Left ventricle myocardium inferior (tissue), 1 donor: ENCODE measurements at regions not wholly inside any gene's neighbourhood (a gene's known extent, or its start where the extent isn't known, plus 50 kb on each side); places are given as distances from the start of the nearest gene placed in this dataset.

ENCODE experiments used
- DNase-seq: peaks from one replicate; pipeline ENCODE4 v3.0.0-alpha.2; 2020
- H3K27ac ChIP-seq: fragments of 200-600 bp; replicated peaks from 2 replicates; pipeline ENCODE4 v1.8.0; 2021
- H3K27me3 ChIP-seq: fragments of 200-600 bp; 2 replicates; pipeline ENCODE4 v1.8.0; 2021; ENCODE audit warnings: low read depth
- H3K36me3 ChIP-seq: fragments of 200-600 bp; 2 replicates; pipeline ENCODE4 v1.8.0; 2021
- H3K4me1 ChIP-seq: fragments of 200-600 bp; 2 replicates; pipeline ENCODE4 v1.8.0; 2021
- H3K4me3 ChIP-seq: fragments of 200-600 bp; 2 replicates; pipeline ENCODE4 v1.8.0; 2021; ENCODE audit warnings: mild to moderate bottlenecking, moderate library complexity
- H3K9me3 ChIP-seq: fragments of 200-600 bp; replicated peaks from 2 replicates; pipeline ENCODE4 v1.8.0; 2021
- CTCF ChIP-seq: fragments of 200-600 bp; IDR thresholded peaks from 2 replicates; pipeline ENCODE4 v1.8.0; 2021; ENCODE audit warnings: antibody characterized with exemption, mild to moderate bottlenecking, borderline replicate concordance
- intact Hi-C: fragments of 100-400 bp; cut with micrococcal nuclease; formaldehyde crosslinking; loops from one replicate; pipeline ENCODE4 v1.11.0; 2022
- donor health status: DM: no; HTN: yes; CAD: no; lungs with severe emphysema.

- no peak overlapping the region for H3K27ac ChIP-seq
- no peaks in the 10 kb centered on the region for H3K36me3 ChIP-seq
- DNase-seq: no peak
- peaks cover 25% of the 10 kb centered on the region for H3K4me1 ChIP-seq
- H3K4me3 ChIP-seq: no peak overlapping the region
- no peak for TF ChIP-seq CTCF
- intact Hi-C loops: no loop called here
- H3K9me3 ChIP-seq: no peaks in the 10 kb centered on the region
- H3K27me3 ChIP-seq: no peaks in the 10 kb centered on the region
These were observed 509.6 kb downstream of the MID1IP1 start for GRCh38 chrX:39310891-39311290.

GRCh38 chrX:39311646-39312045 is 510.4 kb downstream of the MID1IP1 start:
- Histone ChIP-seq H3K27me3 (no peaks in the 10 kb centered on the region), H3K36me3 (no peaks in the 10 kb centered on the region), H3K4me1 (peaks cover 25% of the 10 kb centered on the region), H3K9me3 (no peaks in the 10 kb centered on the region), H3K27ac (no peak overlapping the region), H3K4me3 (no peak overlapping the region)
- no peak for TF ChIP-seq CTCF
- intact Hi-C loops: no loop called here
- DNase-seq: no peak

GRCh38 chrX:39313146-39313545 is 511.9 kb downstream of the MID1IP1 start:
- Histone ChIP-seq H3K4me3 (no peak overlapping the region), H3K36me3 (no peaks in the 10 kb centered on the region), H3K9me3 (no peaks in the 10 kb centered on the region), H3K27ac (no peak overlapping the region), H3K4me1 (peaks cover 25% of the 10 kb centered on the region), H3K27me3 (no peaks in the 10 kb centered on the region)
- DNase-seq: no peak
- no peak for TF ChIP-seq CTCF
- intact Hi-C loops: no loop called here

GRCh38 chrX:39318506-39319343 is 517.5 kb downstream of the MID1IP1 start:
- Histone ChIP-seq H3K36me3 (no peaks in the 10 kb centered on the region), H3K27me3 (no peaks in the 10 kb centered on the region), H3K4me3 (no peak overlapping the region), H3K27ac (peak overlapping the region; percentile 57), H3K4me1 (no peaks in the 10 kb centered on the region), H3K9me3 (no peaks in the 10 kb centered on the region)
- intact Hi-C loops: no loop called here
- no peak for TF ChIP-seq CTCF
- no peak for DNase-seq

GRCh38 chrX:39320165-39320564 is 518.9 kb downstream of the MID1IP1 start:
- H3K9me3 ChIP-seq: no peaks in the 10 kb centered on the region
- no peak overlapping the region for H3K27ac ChIP-seq
- no peak for DNase-seq
- no peaks in the 10 kb centered on the region for H3K27me3 ChIP-seq
- no peaks in the 10 kb centered on the region for H3K36me3 ChIP-seq
- no peaks in the 10 kb centered on the region for H3K4me1 ChIP-seq
- TF ChIP-seq CTCF: no peak
- no peak overlapping the region for H3K4me3 ChIP-seq
- intact Hi-C loops: no loop called here
